ENCODE measurements at regions not wholly inside any gene's neighbourhood (a gene's known extent, or its start where the extent isn't known, plus 50 kb on each side); places are given as distances from the start of the nearest gene placed in this dataset.

DNA sequence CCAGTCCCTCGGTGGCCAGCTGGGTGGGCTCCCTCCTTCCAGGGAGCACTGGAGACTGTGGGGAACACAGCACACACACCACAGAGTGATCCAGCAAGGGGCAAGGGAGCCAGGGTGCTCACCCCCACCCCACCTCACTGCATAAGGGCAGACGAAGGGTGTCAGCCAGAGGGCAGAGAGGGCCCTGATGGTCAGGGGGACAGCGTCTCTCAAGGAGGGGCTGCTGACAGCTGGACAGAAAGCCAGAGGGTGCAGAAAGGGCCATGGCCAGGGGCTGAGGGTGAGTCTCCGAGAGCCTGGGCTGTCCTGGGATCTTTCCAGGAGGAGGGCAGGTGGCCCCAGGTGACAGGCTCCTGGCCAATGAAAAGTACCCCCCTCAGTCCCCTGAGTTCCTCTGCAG, 73.4 kb upstream of the PMEPA1 start:
- POLR2A ChIA-PET (ENCODE audit: unreplicated experiment), result no interaction called here
- Histone ChIP-seq H3K18ac (ENCODE audit: low read depth, low read length) (no peak overlapping the region), H3K56ac (ENCODE audit: extremely low read depth, insufficient read depth, low read length) (no peak overlapping the region), H2AK9ac (replicated peaks; ENCODE audit: low read depth, low read length, poor library complexity) (no peak overlapping the region), H4K5ac (ENCODE audit: low read depth, low read length) (no peak overlapping the region), H3K4ac (ENCODE audit: low read depth, low read length) (no peak overlapping the region), H4K20me1 (ENCODE audit: insufficient read depth, low read length) (no peaks in the 10 kb centered on the region), H3K4me1 (ENCODE audit: control insufficient read depth, insufficient read depth, low read length) (no peaks in the 10 kb centered on the region), H2BK5ac (ENCODE audit: low read depth, low read length, poor library complexity, severe bottlenecking) (no peak overlapping the region), H3K9ac (ENCODE audit: low read depth, low read length) (no peak overlapping the region), H3K36me3 (ENCODE audit: control insufficient read depth, insufficient read depth, low read length) (no peaks in the 10 kb centered on the region), H3K79me1 (ENCODE audit: low read depth in 1 of 2, low read length in 2 of 2) (no peaks in the 10 kb centered on the region), H2AFZ (replicated peaks; ENCODE audit: low read length, poor library complexity) (no peak overlapping the region), H2BK15ac (ENCODE audit: low read depth, low read length) (no peak overlapping the region), H3K23ac (ENCODE audit: low read depth, low read length) (no peak overlapping the region), H4K8ac (ENCODE audit: low read depth in 2 of 2, low read length in 2 of 2) (no peak overlapping the region), H3K27ac (ENCODE audit: insufficient read depth, low read length) (no peak overlapping the region), H2AK5ac (ENCODE audit: low read depth, low read length) (no peak overlapping the region), H2BK20ac (ENCODE audit: low read depth, low read length) (no peak overlapping the region), H3K9me3 (ENCODE audit: control insufficient read depth, insufficient read depth, low read length) (no peaks in the 10 kb centered on the region), H3K27me3 (ENCODE audit: control insufficient read depth, insufficient read depth, low read length) (peaks cover 2% of the 10 kb centered on the region; the same call in 1 of the 2 replicates), H4K91ac (ENCODE audit: insufficient read depth, low read depth, low read length) (no peak overlapping the region), H3K9me1 (ENCODE audit: insufficient read depth, low read length) (no peaks in the 10 kb centered on the region), H2BK120ac (ENCODE audit: low read depth, low read length) (no peak overlapping the region), H3K4me2 (ENCODE audit: low read depth, low read length) (no peak overlapping the region), H3K14ac (replicated peaks; ENCODE audit: low read depth, low read length) (no peak overlapping the region), H3K4me3 (ENCODE audit: insufficient read depth, low read depth, low read length) (no peak overlapping the region)
- CTCF ChIA-PET, result no interaction called here
- TF ChIP-seq POLR2A (IDR thresholded peaks at IDR 0.05; ENCODE audit: low read depth, low read length) (no peak), RAD21 (IDR thresholded peaks at IDR 0.05; ENCODE audit: low read length) (no peak), MAFK (IDR thresholded peaks at IDR 0.05; ENCODE audit: low read depth, low read length) (no peak), NFE2L2 (IDR thresholded peaks at IDR 0.05; ENCODE audit: low read depth, low read length) (no peak)
- TF ChIP-seq, protein P1, sequence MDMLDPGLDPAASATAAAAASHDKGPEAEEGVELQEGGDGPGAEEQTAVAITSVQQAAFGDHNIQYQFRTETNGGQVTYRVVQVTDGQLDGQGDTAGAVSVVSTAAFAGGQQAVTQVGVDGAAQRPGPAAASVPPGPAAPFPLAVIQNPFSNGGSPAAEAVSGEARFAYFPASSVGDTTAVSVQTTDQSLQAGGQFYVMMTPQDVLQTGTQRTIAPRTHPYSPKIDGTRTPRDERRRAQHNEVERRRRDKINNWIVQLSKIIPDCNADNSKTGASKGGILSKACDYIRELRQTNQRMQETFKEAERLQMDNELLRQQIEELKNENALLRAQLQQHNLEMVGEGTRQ (IDR thresholded peaks at IDR 0.05; ENCODE audit: low read depth, low read length), result no peak
- DNase-seq (no peak), ATAC-seq (ENCODE audit: low read depth) (no peak)
- dilution Hi-C loops (cut with HindIII; ENCODE audit: low sequenced_read_pairs, unreplicated experiment), result no loop called here
- in situ Hi-C loops (cut with MboI; ENCODE audit: low sequenced_read_pairs), result no loop called here
- BruUV-seq (replicated peaks), result no TSS peak
- WGBS, 2 experiments (ENCODE audit: extremely low coverage in 2 of 2, insufficient read length in 1 of 2), result no CpG with 5 or more reads among the region's 4 CpGs
- intact Hi-C loops (cut with micrococcal nuclease), result no loop called here

Data from IMR-90 (cell line).